ENCODE measurements at regions not wholly inside any gene's neighbourhood (a gene's known extent, or its start where the extent isn't known, plus 50 kb on each side); places are given as distances from the start of the nearest gene placed in this dataset.

- TF ChIP-seq CTCF (IDR thresholded peaks at IDR 0.05) = no peak
- TF ChIP-seq POLR2A (IDR thresholded peaks at IDR 0.05) = no peak
These were observed 76.0 kb upstream of the PCSK2 start for GRCh38 chr20:17150858-17151257.
